Tibial nerve (tissue), 4 donors: ENCODE measurements at regions not wholly inside any gene's neighbourhood (a gene's known extent, or its start where the extent isn't known, plus 50 kb on each side); places are given as distances from the start of the nearest gene placed in this dataset.

ENCODE experiments used
- DNase-seq, 2 donors: peaks; one replicate each; pipeline ENCODE4 v3.0.0-alpha.2; 2019; ENCODE audit warnings: low spot score in 2 of 2
- H3K27ac ChIP-seq, 4 donors: fragments of 200-600 bp; sonication (generic) in 3 of 4; one replicate each; pipeline ENCODE4 v1.5.1; 2017 to 2019; ENCODE audit warnings: mild to moderate bottlenecking in 1 of 4
- H3K27me3 ChIP-seq, 2 donors: fragments of 200-600 bp; sonication (generic) in 1 of 2; one replicate each; pipeline versions ENCODE4 v1.5.1 to v1.6.0; 2017 to 2019
- H3K36me3 ChIP-seq, 3 donors: fragments of 200-600 bp; sonication (generic); one replicate each; pipeline ENCODE4 v1.5.1; 2018 to 2019
- H3K4me1 ChIP-seq, 4 donors: fragments of 200-600 bp; sonication (generic) in 3 of 4; one replicate each; pipeline ENCODE4 v1.5.1; 2017 to 2019
- H3K4me3 ChIP-seq, 4 donors: fragments of 200-600 bp; sonication (generic) in 3 of 4; one replicate each; pipeline ENCODE4 v1.5.1; 2017 to 2019; ENCODE audit warnings: mild to moderate bottlenecking in 1 of 4, moderate library complexity in 1 of 4
- H3K9me3 ChIP-seq, 4 donors: fragments of 200-600 bp; sonication (generic) in 3 of 4; one replicate each; pipeline ENCODE4 v1.5.1; 2017 to 2019
- EP300 ChIP-seq, 2 donors: sonication (generic); formaldehyde crosslinking; IDR thresholded peaks; one replicate each; pipeline ENCODE4 v1.6.1; 2017; ENCODE audit warnings: antibody characterized with exemption in 2 of 2, mild to moderate bottlenecking in 1 of 2
- POLR2A ChIP-seq, 2 donors: fragments of 450-650 bp; IDR thresholded peaks; one replicate each; pipeline ENCODE4 v1.6.1; 2017; ENCODE audit warnings: antibody characterized with exemption in 2 of 2, mild to moderate bottlenecking in 2 of 2, moderate library complexity in 2 of 2
- WGBS, 2 donors: methylation state at CpG; one replicate each; pipeline ENCODE4 v1.1.5; 2018; 5-methylcytosine and 5-hydroxymethylcytosine counted together
- TF ChIP-seq, protein P1 (sequence below), 5 experiments: fragments of 200-600 bp in 3 of 5; fragments of 450-650 bp in 2 of 5; sonication (generic) in 3 of 5; IDR thresholded peaks; one replicate each; pipeline ENCODE4 v1.5.1; 2016 to 2019; ENCODE audit warnings: antibody characterized with exemption in 5 of 5, mild to moderate bottlenecking in 3 of 5, moderate library complexity in 2 of 5

DNA sequence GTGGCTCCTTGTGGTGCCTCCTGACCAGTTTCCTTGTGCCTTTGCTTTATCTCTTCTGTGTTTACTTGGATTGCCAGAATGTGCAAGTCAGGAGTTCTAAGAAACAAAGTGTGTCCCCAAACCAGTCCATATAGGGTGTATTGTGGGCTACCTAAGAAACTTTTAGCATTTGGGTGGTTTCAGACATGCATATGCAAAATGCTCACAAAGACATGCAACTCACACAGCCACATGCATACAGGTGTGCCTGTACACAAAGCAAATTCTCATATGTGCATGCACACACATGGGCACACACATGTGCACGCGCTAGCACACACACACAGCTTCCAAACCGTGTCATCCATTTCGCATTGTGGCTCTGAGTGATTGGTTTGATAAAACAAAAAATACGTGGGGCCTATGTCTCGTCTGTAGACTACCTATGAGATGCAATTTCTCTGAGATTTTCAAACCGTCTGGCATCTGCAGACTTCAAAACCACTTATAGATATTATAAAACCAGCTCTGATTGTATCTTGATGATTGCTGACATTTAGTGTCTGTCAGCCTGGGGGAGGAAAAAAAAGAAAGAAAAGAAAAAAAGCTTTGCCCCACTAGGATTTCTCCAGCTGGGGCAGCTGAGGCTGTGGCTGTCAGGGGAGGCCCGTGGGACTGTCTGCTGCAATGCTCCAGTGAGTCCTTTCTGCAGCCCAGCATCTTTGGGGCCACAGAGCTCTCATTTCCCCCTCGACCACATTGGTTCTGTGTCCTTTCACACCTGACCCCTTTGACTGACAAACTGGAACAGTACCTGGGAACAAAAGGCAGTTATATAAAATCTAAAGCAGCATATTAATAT lies 556.1 kb downstream of the CMPK2 start:
- peaks cover 0 to 4% (median 0%) of the 10 kb centered on the region in 4 donors for H3K4me1 ChIP-seq
- DNase-seq: no peak
- TF ChIP-seq EP300 (IDR thresholded peaks at IDR 0.05): no peak
- no peak for TF ChIP-seq POLR2A (IDR thresholded peaks at IDR 0.05)
- TF ChIP-seq, protein P1, sequence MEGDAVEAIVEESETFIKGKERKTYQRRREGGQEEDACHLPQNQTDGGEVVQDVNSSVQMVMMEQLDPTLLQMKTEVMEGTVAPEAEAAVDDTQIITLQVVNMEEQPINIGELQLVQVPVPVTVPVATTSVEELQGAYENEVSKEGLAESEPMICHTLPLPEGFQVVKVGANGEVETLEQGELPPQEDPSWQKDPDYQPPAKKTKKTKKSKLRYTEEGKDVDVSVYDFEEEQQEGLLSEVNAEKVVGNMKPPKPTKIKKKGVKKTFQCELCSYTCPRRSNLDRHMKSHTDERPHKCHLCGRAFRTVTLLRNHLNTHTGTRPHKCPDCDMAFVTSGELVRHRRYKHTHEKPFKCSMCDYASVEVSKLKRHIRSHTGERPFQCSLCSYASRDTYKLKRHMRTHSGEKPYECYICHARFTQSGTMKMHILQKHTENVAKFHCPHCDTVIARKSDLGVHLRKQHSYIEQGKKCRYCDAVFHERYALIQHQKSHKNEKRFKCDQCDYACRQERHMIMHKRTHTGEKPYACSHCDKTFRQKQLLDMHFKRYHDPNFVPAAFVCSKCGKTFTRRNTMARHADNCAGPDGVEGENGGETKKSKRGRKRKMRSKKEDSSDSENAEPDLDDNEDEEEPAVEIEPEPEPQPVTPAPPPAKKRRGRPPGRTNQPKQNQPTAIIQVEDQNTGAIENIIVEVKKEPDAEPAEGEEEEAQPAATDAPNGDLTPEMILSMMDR (IDR thresholded peaks at IDR 0.05): no peak
- no peaks in the 10 kb centered on the region for H3K27me3 ChIP-seq
- 67 to 76% methylated on average over 9 of the region's 9 CpGs for WGBS, 2 donors
- no peaks in the 10 kb centered on the region for H3K9me3 ChIP-seq
- H3K27ac ChIP-seq: no peak overlapping the region
- H3K36me3 ChIP-seq: no peaks in the 10 kb centered on the region
- no peak overlapping the region for H3K4me3 ChIP-seq

DNA sequence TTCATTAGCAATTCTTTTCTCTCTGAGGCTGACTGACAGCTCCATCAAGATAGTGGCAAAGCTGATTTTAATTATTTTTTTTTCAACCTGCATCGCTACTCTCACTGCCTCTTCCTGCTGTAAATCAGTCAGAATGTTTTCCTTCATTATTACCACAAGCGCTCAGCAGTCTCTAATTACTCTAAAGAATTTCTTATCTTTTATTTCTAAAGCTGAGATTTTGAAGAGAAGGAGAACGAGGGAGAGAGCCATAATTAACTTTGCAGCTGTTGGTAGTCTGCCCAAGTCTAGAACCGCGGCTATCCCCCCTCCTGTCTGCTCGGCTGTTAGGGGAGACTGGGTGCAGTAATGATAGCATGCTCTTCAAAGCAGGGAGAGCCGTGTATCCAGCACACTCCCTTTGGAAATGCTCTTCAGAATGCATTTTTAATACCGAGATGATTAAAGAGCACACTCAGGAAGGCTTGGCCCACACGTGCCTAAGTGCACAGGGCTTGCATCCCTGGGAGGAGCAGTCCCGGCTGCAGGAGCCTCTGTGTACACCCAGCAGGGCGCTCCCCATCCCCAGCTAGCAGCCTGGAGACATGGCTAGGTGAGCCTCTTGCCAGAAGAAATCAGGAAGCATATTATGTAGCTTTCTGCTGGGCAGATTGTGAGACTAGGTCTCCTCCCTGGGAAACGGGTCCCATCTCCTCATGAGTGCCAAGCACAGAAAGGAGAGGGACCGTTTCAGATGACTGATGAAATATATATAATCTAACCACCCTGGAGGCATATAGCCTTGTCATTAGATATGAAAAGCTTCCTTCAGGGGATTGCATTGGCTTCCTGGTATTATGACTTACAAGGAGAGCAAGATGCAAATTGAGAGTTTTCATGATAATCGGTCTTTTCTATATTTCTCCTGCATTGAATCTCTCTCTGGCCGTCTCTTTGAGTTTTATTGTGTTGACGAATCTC lies 555.2 kb downstream of the CMPK2 start:
- no peak overlapping the region for H3K27ac ChIP-seq
- no peaks in the 10 kb centered on the region for H3K36me3 ChIP-seq
- H3K4me1 ChIP-seq: peaks cover 0 to 4% (median 0%) of the 10 kb centered on the region in 4 donors
- TF ChIP-seq EP300 (IDR thresholded peaks at IDR 0.05) (no peak), POLR2A (IDR thresholded peaks at IDR 0.05) (no peak)
- TF ChIP-seq, protein P1 (IDR thresholded peaks at IDR 0.05): no peak
- WGBS, 2 donors: 35% methylated on average over 16 of the region's 16 CpGs
- no peaks in the 10 kb centered on the region for H3K9me3 ChIP-seq
- no peak for DNase-seq
- no peak overlapping the region for H3K4me3 ChIP-seq
- no peaks in the 10 kb centered on the region for H3K27me3 ChIP-seq

DNA sequence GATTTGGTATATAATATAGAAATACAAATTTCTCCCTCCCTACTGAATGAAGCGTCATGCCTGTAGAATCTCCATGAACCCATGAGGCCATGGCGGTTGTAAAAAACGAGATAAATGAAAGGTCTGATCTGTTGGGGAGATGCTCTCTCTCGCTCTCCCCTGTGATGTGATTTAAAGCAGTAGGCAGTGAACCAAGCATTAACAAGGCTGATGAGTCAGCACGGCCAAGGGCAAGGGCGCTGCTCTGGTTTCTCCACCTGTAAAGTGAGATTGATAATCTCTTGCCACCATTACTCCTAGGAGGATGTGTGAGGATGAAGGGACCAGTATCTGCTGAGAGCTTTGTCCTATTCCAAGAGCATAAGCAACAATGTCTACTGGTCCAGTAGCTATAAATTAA lies 553.3 kb downstream of the CMPK2 start:
- H3K9me3 ChIP-seq: no peaks in the 10 kb centered on the region
- TF ChIP-seq, protein P1 (IDR thresholded peaks at IDR 0.05): no peak
- TF ChIP-seq POLR2A (IDR thresholded peaks at IDR 0.05) (no peak), EP300 (IDR thresholded peaks at IDR 0.05) (no peak)
- WGBS, 2 donors: 90 to 93% methylated on average over 6 of the region's 6 CpGs
- no peaks in the 10 kb centered on the region for H3K27me3 ChIP-seq
- H3K4me1 ChIP-seq: peaks cover 0 to 4% (median 0%) of the 10 kb centered on the region in 4 donors
- H3K27ac ChIP-seq: no peak overlapping the region
- H3K4me3 ChIP-seq: no peak overlapping the region
- DNase-seq: no peak
- H3K36me3 ChIP-seq: no peaks in the 10 kb centered on the region

DNA sequence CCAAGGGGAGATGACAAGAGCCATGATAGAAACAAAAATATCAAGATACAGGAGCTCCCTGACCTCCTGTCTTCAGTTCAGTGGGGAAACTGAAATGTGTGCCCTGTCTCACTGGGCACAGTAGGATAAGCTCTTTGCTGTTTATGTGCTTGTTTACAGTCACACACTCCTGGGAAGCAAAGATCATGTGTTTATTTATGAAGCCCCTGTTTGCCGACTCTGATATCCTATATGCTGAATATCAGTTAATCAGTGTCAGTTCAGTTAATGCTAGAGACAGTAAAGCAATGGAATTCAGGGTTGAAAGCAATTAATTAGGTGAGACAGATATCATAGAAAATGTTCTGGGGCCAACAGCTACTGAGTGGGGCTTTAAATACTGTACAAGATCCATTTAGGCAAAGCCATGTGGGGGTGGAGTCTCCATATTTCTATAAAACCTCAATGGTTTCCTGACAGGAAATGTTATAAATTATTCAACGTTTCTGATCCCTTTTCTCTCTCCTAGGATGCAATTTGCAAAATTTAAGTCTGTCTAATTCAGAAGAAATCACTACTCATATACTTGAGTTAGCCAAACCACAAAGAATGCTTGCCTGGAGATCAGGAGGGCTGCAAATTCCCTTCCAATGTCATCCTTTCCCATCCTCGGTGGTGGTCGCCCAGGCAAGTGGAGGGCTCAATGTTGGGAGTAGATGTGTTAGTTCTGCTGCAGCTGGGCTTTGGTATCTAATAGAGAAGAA lies 551.3 kb downstream of the CMPK2 start:
- Histone ChIP-seq H3K36me3 (no peaks in the 10 kb centered on the region), H3K27me3 (no peaks in the 10 kb centered on the region), H3K27ac (no peak overlapping the region), H3K9me3 (no peaks in the 10 kb centered on the region), H3K4me1 (peaks cover 0 to 4% (median 0%) of the 10 kb centered on the region in 4 donors), H3K4me3 (no peak overlapping the region)
- DNase-seq: no peak
- WGBS, 2 donors: 54 to 64% methylated on average over 4 of the region's 4 CpGs
- no peak for TF ChIP-seq POLR2A (IDR thresholded peaks at IDR 0.05)
- no peak for TF ChIP-seq EP300 (IDR thresholded peaks at IDR 0.05)
- TF ChIP-seq, protein P1 (IDR thresholded peaks at IDR 0.05): no peak
